HEK293 (cell line): ENCODE measurements at regions not wholly inside any gene's neighbourhood (a gene's known extent, or its start where the extent isn't known, plus 50 kb on each side); places are given as distances from the start of the nearest gene placed in this dataset.

ENCODE experiments used
- CTCF ChIA-PET: fragments of 350-600 bp; formaldehyde crosslinking; extraction: SDS; loops from one replicate; lab custom pipeline; 2021; ENCODE audit warnings: antibody characterized with exemption; lab: Yijun Ruan, JAX
- POLR2A ChIA-PET: fragments of 300-600 bp; formaldehyde crosslinking; extraction: SDS; loops from one replicate; lab custom pipeline; 2020; ENCODE audit warnings: antibody characterized with exemption, inconsistent platforms; lab: Yijun Ruan, JAX
- H3K27ac ChIP-seq: fragments of 200-500 bp; sonication (Bioruptor generic); 2 replicates; pipeline ENCODE4 v1.5.1; 2014; ENCODE audit warnings: low read depth, low read length, control low read depth, inconsistent platforms; ENCODE audit errors: extremely low read depth
- H3K36me3 ChIP-seq, 2 experiments: fragments of 200-500 bp in 1 of 2; sonication (Bioruptor generic) in 1 of 2; 1 replicate in 1 of 2; 2 replicates in 1 of 2; pipeline ENCODE4 v1.5.1; 2014 to 2017; ENCODE audit warnings: inconsistent platforms in 2 of 2, low read length in 2 of 2; ENCODE audit not compliant: control insufficient read depth in 2 of 2, insufficient read depth in 1 of 2
- H3K4me1 ChIP-seq: fragments of 200-500 bp; sonication (Bioruptor generic); 2 replicates; pipeline ENCODE4 v1.5.1; 2014; ENCODE audit warnings: mild to moderate bottlenecking, low read length, inconsistent platforms; ENCODE audit not compliant: control insufficient read depth, insufficient read depth
- H3K4me3 ChIP-seq: 2 replicates; pipeline ENCODE4 v1.5.1; 2011; ENCODE audit warnings: low read depth, mild to moderate bottlenecking, control low read depth, low read length, moderate library complexity
- H3K9me3 ChIP-seq: fragments of 200-500 bp; sonication (Bioruptor generic); 2 replicates; pipeline ENCODE4 v1.5.1; 2014; ENCODE audit warnings: low read depth, low read length, inconsistent platforms; ENCODE audit not compliant: control insufficient read depth, insufficient read depth
- GLI2 ChIP-seq: fragments of 450-650 bp; formaldehyde crosslinking; IDR thresholded peaks from 2 replicates; pipeline ENCODE4; 2017; ENCODE audit warnings: missing biosample characterization, missing genetic modification characterization, low read depth, borderline replicate concordance
- KLF16 ChIP-seq: fragments of 450-650 bp; formaldehyde crosslinking; IDR thresholded peaks from 2 replicates; pipeline ENCODE4 v1.5.1; 2017; ENCODE audit warnings: missing biosample characterization, missing genetic modification characterization
- TRIM28 ChIP-seq: IDR thresholded peaks from 2 replicates; pipeline ENCODE4 v1.6.1; 2011; ENCODE audit warnings: low read length, control low read depth, borderline replicate concordance
- ZBTB7A ChIP-seq: fragments of 450-650 bp; formaldehyde crosslinking; IDR thresholded peaks from 2 replicates; pipeline ENCODE4 v1.5.1; 2016; ENCODE audit warnings: low read depth, missing biosample characterization, missing genetic modification characterization
- ZNF133 ChIP-seq: fragments of 450-650 bp; formaldehyde crosslinking; IDR thresholded peaks from 2 replicates; pipeline ENCODE4 v1.5.1; 2016; ENCODE audit warnings: missing biosample characterization, missing genetic modification characterization
- ZNF239 ChIP-seq: fragments of 450-650 bp; formaldehyde crosslinking; IDR thresholded peaks from 2 replicates; pipeline ENCODE4 v1.5.1; 2016; ENCODE audit warnings: missing biosample characterization, missing genetic modification characterization
- ZNF274 ChIP-seq, 2 experiments: fragments of 200-500 bp in 1 of 2; fragments of 450-650 bp in 1 of 2; sonication (Bioruptor generic) in 1 of 2; formaldehyde crosslinking in 1 of 2; IDR thresholded peaks; 2 replicates each; pipeline versions ENCODE4 v1.5.1 to v1.6.1; 2014 to 2016; ENCODE audit warnings: borderline replicate concordance in 1 of 2, inconsistent platforms in 1 of 2, low read length in 1 of 2, missing biosample characterization in 1 of 2, missing genetic modification characterization in 1 of 2
- ZNF292 ChIP-seq: fragments of 450-650 bp; formaldehyde crosslinking; IDR thresholded peaks from 2 replicates; pipeline ENCODE4 v1.5.1; 2016; ENCODE audit warnings: low read depth, missing biosample characterization, missing genetic modification characterization, borderline replicate concordance
- ZNF324 ChIP-seq: fragments of 450-650 bp; formaldehyde crosslinking; IDR thresholded peaks from 2 replicates; pipeline ENCODE4 v1.5.1; 2016; ENCODE audit warnings: missing biosample characterization, missing genetic modification characterization
- ZNF335 ChIP-seq: fragments of 450-650 bp; formaldehyde crosslinking; conservative IDR thresholded peaks from 2 replicates; pipeline ENCODE4 v1.5.1; 2016; ENCODE audit warnings: missing biosample characterization, missing genetic modification characterization
- ZNF394 ChIP-seq: fragments of 450-650 bp; formaldehyde crosslinking; IDR thresholded peaks from 2 replicates; pipeline ENCODE4 v1.5.1; 2016; ENCODE audit warnings: missing biosample characterization, missing genetic modification characterization, mild to moderate bottlenecking, moderate library complexity, borderline replicate concordance
- ZNF571 ChIP-seq: fragments of 450-650 bp; formaldehyde crosslinking; IDR thresholded peaks from 2 replicates; pipeline ENCODE4 v1.5.0; 2017; ENCODE audit warnings: missing biosample characterization, missing genetic modification characterization
- ZNF610 ChIP-seq: fragments of 450-650 bp; formaldehyde crosslinking; IDR thresholded peaks from 2 replicates; pipeline ENCODE4 v1.5.1; 2016; ENCODE audit warnings: missing biosample characterization, missing genetic modification characterization, borderline replicate concordance
- ZNF621 ChIP-seq: fragments of 450-650 bp; formaldehyde crosslinking; IDR thresholded peaks from 2 replicates; pipeline ENCODE4 v1.5.1; 2017; ENCODE audit warnings: missing biosample characterization, missing genetic modification characterization
- ZNF701 ChIP-seq: fragments of 450-650 bp; formaldehyde crosslinking; IDR thresholded peaks from 2 replicates; pipeline ENCODE4 v1.5.1; 2016; ENCODE audit warnings: missing biosample characterization, missing genetic modification characterization
- ZNF837 ChIP-seq: fragments of 450-650 bp; formaldehyde crosslinking; IDR thresholded peaks from 2 replicates; pipeline ENCODE4 v1.5.1; 2016; ENCODE audit warnings: missing biosample characterization, missing genetic modification characterization
- ZSCAN16 ChIP-seq: fragments of 450-650 bp; formaldehyde crosslinking; IDR thresholded peaks from 2 replicates; pipeline ENCODE4 v1.5.1; 2016; ENCODE audit warnings: missing biosample characterization, missing genetic modification characterization
- ZSCAN30 ChIP-seq: fragments of 450-650 bp; IDR thresholded peaks from 2 replicates; pipeline ENCODE4 v1.5.1; 2018; ENCODE audit warnings: missing biosample characterization, mild to moderate bottlenecking, missing genetic modification characterization, moderate library complexity
- TF ChIP-seq, protein P1 (sequence below): fragments of 450-650 bp; formaldehyde crosslinking; IDR thresholded peaks from 2 replicates; pipeline ENCODE4 v1.5.1; 2016; ENCODE audit warnings: missing biosample characterization, missing genetic modification characterization
- TF ChIP-seq, protein P2 (sequence below): fragments of 450-650 bp; formaldehyde crosslinking; IDR thresholded peaks from 2 replicates; pipeline ENCODE4 v1.5.1; 2016; ENCODE audit warnings: missing biosample characterization, missing genetic modification characterization
- TF ChIP-seq, protein P3 (sequence below): fragments of 450-650 bp; formaldehyde crosslinking; optimal IDR thresholded peaks from 2 replicates; pipeline ENCODE3; 2016; ENCODE audit warnings: missing biosample characterization, mild to moderate bottlenecking, missing genetic modification characterization

DNA sequence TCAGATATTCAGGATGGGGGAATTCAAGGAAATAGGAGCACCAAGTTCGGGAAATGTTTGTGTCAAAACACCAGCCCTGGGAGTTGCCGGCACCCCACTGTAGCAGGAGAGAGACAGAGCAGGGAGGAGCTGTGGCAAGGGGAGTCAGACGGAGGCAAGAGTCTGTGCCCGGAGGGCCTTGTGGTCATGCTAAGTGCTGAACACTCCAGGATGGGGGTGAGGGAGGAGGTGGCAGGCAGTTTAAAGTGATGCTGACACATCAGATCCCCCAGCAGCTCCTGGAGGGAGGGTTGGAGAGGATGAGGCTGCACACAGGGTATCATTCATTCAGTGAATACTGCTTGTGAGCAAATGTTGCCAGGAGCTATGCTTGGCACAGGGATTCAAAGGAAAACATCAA is 150.3 kb upstream of the ETV3 start:
- TF ChIP-seq ZNF571 (tag by site-specific recombination) = no peak
- TF ChIP-seq, protein P1, sequence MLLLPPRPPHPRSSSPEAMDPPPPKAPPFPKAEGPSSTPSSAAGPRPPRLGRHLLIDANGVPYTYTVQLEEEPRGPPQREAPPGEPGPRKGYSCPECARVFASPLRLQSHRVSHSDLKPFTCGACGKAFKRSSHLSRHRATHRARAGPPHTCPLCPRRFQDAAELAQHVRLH = no peak
- TF ChIP-seq ZNF324 (tag by site-specific recombination) = no peak
- TF ChIP-seq ZNF837 (tag by site-specific recombination) = no peak
- TF ChIP-seq ZNF274 (IDR thresholded peaks at IDR 0.05; ENCODE audit: low read length) = no peak
- no peak for TF ChIP-seq ZNF274 (tag by site-specific recombination; IDR thresholded peaks at IDR 0.05; ENCODE audit: borderline replicate concordance)
- no peak for TF ChIP-seq ZSCAN16 (tag by site-specific recombination)
- TF ChIP-seq, protein P2, sequence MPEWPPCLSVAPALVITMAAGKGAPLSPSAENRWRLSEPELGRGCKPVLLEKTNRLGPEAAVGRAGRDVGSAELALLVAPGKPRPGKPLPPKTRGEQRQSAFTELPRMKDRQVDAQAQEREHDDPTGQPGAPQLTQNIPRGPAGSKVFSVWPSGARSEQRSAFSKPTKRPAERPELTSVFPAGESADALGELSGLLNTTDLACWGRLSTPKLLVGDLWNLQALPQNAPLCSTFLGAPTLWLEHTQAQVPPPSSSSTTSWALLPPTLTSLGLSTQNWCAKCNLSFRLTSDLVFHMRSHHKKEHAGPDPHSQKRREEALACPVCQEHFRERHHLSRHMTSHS (tag by site-specific recombination) = no peak
- TF ChIP-seq, protein P3, sequence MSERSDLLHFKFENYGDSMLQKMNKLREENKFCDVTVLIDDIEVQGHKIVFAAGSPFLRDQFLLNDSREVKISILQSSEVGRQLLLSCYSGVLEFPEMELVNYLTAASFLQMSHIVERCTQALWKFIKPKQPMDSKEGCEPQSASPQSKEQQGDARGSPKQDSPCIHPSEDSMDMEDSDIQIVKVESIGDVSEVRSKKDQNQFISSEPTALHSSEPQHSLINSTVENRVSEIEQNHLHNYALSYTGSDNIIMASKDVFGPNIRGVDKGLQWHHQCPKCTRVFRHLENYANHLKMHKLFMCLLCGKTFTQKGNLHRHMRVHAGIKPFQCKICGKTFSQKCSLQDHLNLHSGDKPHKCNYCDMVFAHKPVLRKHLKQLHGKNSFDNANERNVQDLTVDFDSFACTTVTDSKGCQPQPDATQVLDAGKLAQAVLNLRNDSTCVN = no peak
- no peak for TF ChIP-seq TRIM28
- no peak for TF ChIP-seq ZNF133
- TF ChIP-seq ZNF621 (tag by site-specific recombination) = no peak
- TF ChIP-seq GLI2 (tag by site-specific recombination) = no peak
- H3K4me1 ChIP-seq = no peaks in the 10 kb centered on the region
- H3K9me3 ChIP-seq = no peaks in the 10 kb centered on the region
- no peak overlapping the region for H3K27ac ChIP-seq
- no peaks in the 10 kb centered on the region for H3K36me3 ChIP-seq
- H3K4me3 ChIP-seq = no peak overlapping the region
- ChIA-PET POLR2A (no interaction called here), CTCF (interaction anchor here (0.6 to 0.8 kb wide), 2 partner anchors 203 to 273 kb away, joined by 3 to 4 read pairs; no protein-coding TSS in a partner anchor)

DNA sequence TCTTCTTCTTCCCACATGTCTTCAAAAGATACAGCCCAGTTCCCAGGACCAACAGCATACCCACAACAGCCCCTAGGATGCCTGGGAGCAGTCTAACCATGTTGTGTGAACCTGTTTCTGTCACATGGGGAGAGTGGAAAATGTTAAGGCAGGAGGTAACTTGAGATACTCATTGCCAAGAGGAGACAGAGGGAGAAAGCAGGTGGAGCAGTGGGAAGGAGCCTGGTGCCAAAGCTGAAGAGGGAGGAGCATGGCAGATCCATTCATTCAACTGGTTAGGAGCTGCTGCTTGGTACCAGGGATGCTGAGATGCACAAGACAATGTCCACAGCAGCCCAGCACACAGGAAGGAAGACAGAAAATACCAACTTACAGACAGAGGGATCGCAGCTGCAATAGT is 149.8 kb upstream of the ETV3 start:
- ChIA-PET POLR2A (no interaction called here), CTCF (interaction anchor here (0.6 to 0.8 kb wide), 2 partner anchors 203 to 273 kb away, joined by 3 to 4 read pairs; no protein-coding TSS in a partner anchor)

GRCh38 chr1:157287462-157287861 is 149.3 kb upstream of the ETV3 start:
- H3K27ac ChIP-seq = no peak overlapping the region
- no peaks in the 10 kb centered on the region for H3K36me3 ChIP-seq
- ChIA-PET POLR2A (no interaction called here), CTCF (no interaction called here)
- H3K9me3 ChIP-seq = no peaks in the 10 kb centered on the region
- H3K4me3 ChIP-seq = no peak overlapping the region
- no peaks in the 10 kb centered on the region for H3K4me1 ChIP-seq
- TF ChIP-seq ZNF335 (no peak), ZNF292 (no peak)

More for the DNA sequence above, 149.8 kb upstream of the ETV3 start:
- H3K4me1 ChIP-seq = no peaks in the 10 kb centered on the region
- H3K27ac ChIP-seq = no peak overlapping the region
- no peaks in the 10 kb centered on the region for H3K36me3 ChIP-seq
- no peaks in the 10 kb centered on the region for H3K9me3 ChIP-seq
- no peak overlapping the region for H3K4me3 ChIP-seq
- TF ChIP-seq ZNF394 (no peak), ZNF610 (tag by site-specific recombination) (no peak), ZNF239 (tag by site-specific recombination) (no peak), KLF16 (tag by site-specific recombination) (no peak), ZSCAN30 (tag by site-specific recombination) (no peak), TRIM28 (no peak), ZBTB7A (tag by site-specific recombination) (no peak), ZNF701 (tag by site-specific recombination) (no peak)
